PC-9 (cell line): ENCODE measurements at regions not wholly inside any gene's neighbourhood (a gene's known extent, or its start where the extent isn't known, plus 50 kb on each side); places are given as distances from the start of the nearest gene placed in this dataset.

ENCODE experiments used
- BruUV-seq: library from RNA; stranded (reverse); fragments of 400-500 nt; replicated peaks from 2 replicates; lab custom pipeline; 2021; lab: Mats Ljungman, UMichigan
- CTCF ChIA-PET: fragments of 300-600 bp; sonication (Branson Sonifier 250); formaldehyde crosslinking; loops from one replicate; lab custom pipeline; 2022; ENCODE audit warnings: antibody characterized with exemption; lab: Charles Lee
- POLR2A ChIA-PET: fragments of 300-600 bp; sonication (Branson Sonifier 250); formaldehyde crosslinking; loops from one replicate; lab custom pipeline; 2022; ENCODE audit warnings: antibody characterized with exemption; ENCODE audit not compliant: unreplicated experiment; lab: Charles Lee
- DNase-seq, 2 experiments: peaks; one replicate each; pipeline versions ENCODE4 v3.0.0 to v3.0.0-alpha.2; 2015 to 2022; ENCODE audit warnings: mixed read lengths in 1 of 2
- H2AFZ ChIP-seq: fragments of 200-600 bp; sonication (generic); 2 replicates; pipeline ENCODE4 v1.8.1; 2017; ENCODE audit warnings: antibody characterized with exemption
- H3F3A ChIP-seq: fragments of 200-600 bp; sonication (generic); 2 replicates; pipeline ENCODE4 v1.8.1; 2017; ENCODE audit warnings: antibody characterized with exemption, mild to moderate bottlenecking, low read depth; ENCODE audit not compliant: insufficient read depth
- H3K27ac ChIP-seq: fragments of 200-600 bp; sonication (generic); 2 replicates; pipeline ENCODE4 v1.6.1; 2016; ENCODE audit warnings: mixed run types
- H3K27me3 ChIP-seq: fragments of 200-600 bp; sonication (generic); 2 replicates; pipeline ENCODE4 v1.6.1; 2016; ENCODE audit warnings: low read depth, mixed run types; ENCODE audit not compliant: insufficient read depth
- H3K36me3 ChIP-seq: fragments of 200-600 bp; sonication (generic); 2 replicates; pipeline ENCODE4 v1.6.1; 2016; ENCODE audit warnings: low read depth, mixed run types
- H3K4me1 ChIP-seq: fragments of 200-600 bp; sonication (generic); replicated peaks from 2 replicates; pipeline ENCODE4 v1.6.1; 2016; ENCODE audit warnings: mixed run types; ENCODE audit not compliant: insufficient read depth
- H3K4me2 ChIP-seq: fragments of 200-600 bp; sonication (generic); 2 replicates; pipeline ENCODE4 v1.6.1; 2017; ENCODE audit warnings: mixed run types
- H3K4me3 ChIP-seq: fragments of 200-600 bp; sonication (generic); 2 replicates; pipeline ENCODE4 v1.6.1; 2016; ENCODE audit warnings: mixed run types
- H3K79me2 ChIP-seq: fragments of 200-600 bp; sonication (generic); 2 replicates; pipeline ENCODE4 v1.6.1; 2017; ENCODE audit warnings: low read depth, mixed run types
- H3K9me2 ChIP-seq: fragments of 200-600 bp; sonication (generic); 2 replicates; pipeline ENCODE4 v1.8.1; 2017; ENCODE audit warnings: mild to moderate bottlenecking; ENCODE audit not compliant: insufficient read depth
- H3K9me3 ChIP-seq: fragments of 200-600 bp; sonication (generic); 2 replicates; pipeline ENCODE4 v1.8.1; 2016; ENCODE audit warnings: low read depth; ENCODE audit not compliant: insufficient read depth
- H4K20me1 ChIP-seq: fragments of 200-600 bp; sonication (generic); 2 replicates; pipeline ENCODE4 v1.8.1; 2017; ENCODE audit not compliant: insufficient read depth
- EZH2 ChIP-seq: fragments of 200-600 bp; sonication (generic); IDR thresholded peaks from 2 replicates; pipeline ENCODE4 v1.8.0; 2017; ENCODE audit warnings: antibody characterized with exemption, low read depth
- intact Hi-C: fragments of 100-400 bp; cut with micrococcal nuclease; formaldehyde crosslinking; loops from one replicate; pipeline ENCODE4 v1.10.0; 2022; ENCODE audit not compliant: unreplicated experiment
- TF ChIP-seq, protein P1 (sequence below): fragments of 200-600 bp; sonication (generic); conservative IDR thresholded peaks from 2 replicates; pipeline ENCODE4 v1.6.1; 2017; ENCODE audit warnings: mixed run types, antibody characterized with exemption, mild to moderate bottlenecking, moderate library complexity

DNA sequence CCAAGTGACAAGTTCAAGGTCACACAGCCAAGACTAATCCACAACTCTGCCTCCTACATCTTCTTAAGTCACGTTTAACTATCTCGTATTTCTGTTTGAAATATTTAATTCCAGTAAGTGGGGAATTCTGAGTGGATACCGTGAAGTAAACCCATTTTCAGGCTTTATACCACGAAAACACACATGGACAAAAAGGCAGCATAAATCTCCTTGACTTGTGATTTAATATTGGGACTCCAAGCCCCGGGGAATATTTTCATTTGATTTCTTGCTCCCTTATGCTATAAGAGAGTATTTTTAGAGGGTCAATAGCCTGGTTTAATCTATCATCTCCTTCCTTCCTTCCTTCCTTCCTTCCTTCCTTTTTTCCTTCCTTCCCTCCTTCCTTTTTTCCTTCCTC is 716.7 kb downstream of the VRK1 start:
- Histone ChIP-seq H2AFZ (no peak overlapping the region), H3K9me2 (no peaks in the 10 kb centered on the region), H3K4me2 (no peak overlapping the region), H3K27ac (no peak overlapping the region), H3F3A (no peaks in the 10 kb centered on the region), H3K36me3 (no peaks in the 10 kb centered on the region), H3K79me2 (no peaks in the 10 kb centered on the region), H3K27me3 (no peaks in the 10 kb centered on the region), H3K4me1 (no peaks in the 10 kb centered on the region), H4K20me1 (no peaks in the 10 kb centered on the region), H3K4me3 (no peak overlapping the region), H3K9me3 (no peaks in the 10 kb centered on the region)
- no peak for TF ChIP-seq EZH2
- TF ChIP-seq, protein P1, sequence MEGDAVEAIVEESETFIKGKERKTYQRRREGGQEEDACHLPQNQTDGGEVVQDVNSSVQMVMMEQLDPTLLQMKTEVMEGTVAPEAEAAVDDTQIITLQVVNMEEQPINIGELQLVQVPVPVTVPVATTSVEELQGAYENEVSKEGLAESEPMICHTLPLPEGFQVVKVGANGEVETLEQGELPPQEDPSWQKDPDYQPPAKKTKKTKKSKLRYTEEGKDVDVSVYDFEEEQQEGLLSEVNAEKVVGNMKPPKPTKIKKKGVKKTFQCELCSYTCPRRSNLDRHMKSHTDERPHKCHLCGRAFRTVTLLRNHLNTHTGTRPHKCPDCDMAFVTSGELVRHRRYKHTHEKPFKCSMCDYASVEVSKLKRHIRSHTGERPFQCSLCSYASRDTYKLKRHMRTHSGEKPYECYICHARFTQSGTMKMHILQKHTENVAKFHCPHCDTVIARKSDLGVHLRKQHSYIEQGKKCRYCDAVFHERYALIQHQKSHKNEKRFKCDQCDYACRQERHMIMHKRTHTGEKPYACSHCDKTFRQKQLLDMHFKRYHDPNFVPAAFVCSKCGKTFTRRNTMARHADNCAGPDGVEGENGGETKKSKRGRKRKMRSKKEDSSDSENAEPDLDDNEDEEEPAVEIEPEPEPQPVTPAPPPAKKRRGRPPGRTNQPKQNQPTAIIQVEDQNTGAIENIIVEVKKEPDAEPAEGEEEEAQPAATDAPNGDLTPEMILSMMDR, result no peak
- DNase-seq, result no peak
- intact Hi-C loops, result no loop called here
- BruUV-seq, result no TSS peak
- CTCF ChIA-PET, result no interaction called here
- POLR2A ChIA-PET, result no interaction called here

- POLR2A ChIA-PET, result no interaction called here
- no TSS peak for BruUV-seq
- DNase-seq, result no peak
Observed at GRCh38 chr14:97517566-97518234, 720.5 kb downstream of the VRK1 start.

DNA sequence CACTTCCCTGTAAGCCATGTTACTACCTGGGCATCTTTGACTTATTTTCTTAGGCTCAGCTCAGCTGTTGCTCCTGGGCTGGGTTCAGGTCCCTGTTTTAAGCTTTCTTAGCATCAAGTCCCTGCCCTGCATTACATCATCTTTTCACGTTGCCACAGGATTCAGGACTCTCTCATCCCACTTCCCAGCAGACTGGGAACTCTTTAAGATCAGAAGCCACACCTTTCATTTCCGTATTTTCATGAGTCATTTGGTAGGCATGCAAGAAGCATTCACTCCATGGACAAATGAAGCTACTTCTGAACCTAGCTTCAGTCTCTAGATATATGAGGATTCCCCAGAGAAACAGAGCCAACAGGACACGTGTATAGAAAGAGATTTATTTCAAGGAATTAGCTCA is 726.8 kb downstream of the VRK1 start:
- H3F3A ChIP-seq, result no peaks in the 10 kb centered on the region
- TF ChIP-seq EZH2, result no peak
- TF ChIP-seq, protein P1, result no peak
- H3K9me2 ChIP-seq, result no peaks in the 10 kb centered on the region
- ChIA-PET CTCF (no interaction called here), POLR2A (no interaction called here)
- H3K4me3 ChIP-seq, result no peak overlapping the region
- H3K36me3 ChIP-seq, result no peaks in the 10 kb centered on the region
- no peaks in the 10 kb centered on the region for H3K4me1 ChIP-seq
- no peak for DNase-seq
- H4K20me1 ChIP-seq, result no peaks in the 10 kb centered on the region
- H3K79me2 ChIP-seq, result no peaks in the 10 kb centered on the region
- H3K4me2 ChIP-seq, result no peak overlapping the region
- intact Hi-C loops, result no loop called here
- BruUV-seq, result no TSS peak
- no peak overlapping the region for H2AFZ ChIP-seq
- H3K27ac ChIP-seq, result no peak overlapping the region
- H3K9me3 ChIP-seq, result no peaks in the 10 kb centered on the region
- no peaks in the 10 kb centered on the region for H3K27me3 ChIP-seq

More at GRCh38 chr14:97517566-97518234, 720.5 kb downstream of the VRK1 start:
- H3K36me3 ChIP-seq, result no peaks in the 10 kb centered on the region
- TF ChIP-seq, protein P1, result no peak
- no peak for TF ChIP-seq EZH2
- CTCF ChIA-PET, result no interaction called here
- no peaks in the 10 kb centered on the region for H3K4me1 ChIP-seq
- H3K4me2 ChIP-seq, result no peak overlapping the region
- no peak overlapping the region for H3K27ac ChIP-seq
- H3K9me2 ChIP-seq, result no peaks in the 10 kb centered on the region
- no peaks in the 10 kb centered on the region for H3K9me3 ChIP-seq
- H3K27me3 ChIP-seq, result no peaks in the 10 kb centered on the region
- H3K79me2 ChIP-seq, result no peaks in the 10 kb centered on the region
- intact Hi-C loops, result no loop called here
- no peaks in the 10 kb centered on the region for H3F3A ChIP-seq
- H4K20me1 ChIP-seq, result no peaks in the 10 kb centered on the region
- no peak overlapping the region for H2AFZ ChIP-seq
- H3K4me3 ChIP-seq, result no peak overlapping the region
